ENCODE measurements at regions not wholly inside any gene's neighbourhood (a gene's known extent, or its start where the extent isn't known, plus 50 kb on each side); places are given as distances from the start of the nearest gene placed in this dataset.

GRCh38 chr5:44909004-44909403, 100.3 kb downstream of the MRPS30 start:
- Histone ChIP-seq H3K9me3 (ENCODE audit: control insufficient read depth, insufficient read depth, low read depth, low read length) (no peaks in the 10 kb centered on the region), H3K36me3 (ENCODE audit: control insufficient read depth in 2 of 2, insufficient read depth in 1 of 2, low read length in 2 of 2) (no peaks in the 10 kb centered on the region), H3K4me1 (ENCODE audit: control insufficient read depth, insufficient read depth, low read length) (no peaks in the 10 kb centered on the region), H3K27ac (ENCODE audit: extremely low read depth, low read depth, low read length) (no peak overlapping the region), H3K4me3 (ENCODE audit: low read depth, low read length) (no peak overlapping the region)
- ChIA-PET POLR2A (no interaction called here), CTCF (interaction anchor here (1.2 kb wide), 1 partner anchor 9 kb away, joined by 3 read pairs; no protein-coding TSS in a partner anchor)
- no peak for TF ChIP-seq ZFP3 (tag by site-specific recombination; IDR thresholded peaks at IDR 0.05; ENCODE audit: low read depth)
- no peak for TF ChIP-seq BCL11A (tag by site-specific recombination; IDR thresholded peaks at IDR 0.05; ENCODE audit: low read depth)
- no peak for TF ChIP-seq ZNF302 (tag by site-specific recombination; IDR thresholded peaks at IDR 0.05; ENCODE audit: low read depth)
- no peak for TF ChIP-seq ZNF768 (tag by site-specific recombination; IDR thresholded peaks at IDR 0.05)
- no peak for TF ChIP-seq GLIS2 (tag by site-specific recombination; IDR thresholded peaks at IDR 0.05)
- no peak for TF ChIP-seq ZNF701 (tag by site-specific recombination; IDR thresholded peaks at IDR 0.05)
- TF ChIP-seq ZFP69B (tag by site-specific recombination; IDR thresholded peaks at IDR 0.05) = no peak
- TF ChIP-seq ZNF114 (tag by site-specific recombination; IDR thresholded peaks at IDR 0.05) = no peak
- no peak for TF ChIP-seq ZNF555 (tag by site-specific recombination; conservative IDR thresholded peaks at IDR 0.05)
- no peak for TF ChIP-seq ZNF626 (tag by site-specific recombination; IDR thresholded peaks at IDR 0.05)

DNA sequence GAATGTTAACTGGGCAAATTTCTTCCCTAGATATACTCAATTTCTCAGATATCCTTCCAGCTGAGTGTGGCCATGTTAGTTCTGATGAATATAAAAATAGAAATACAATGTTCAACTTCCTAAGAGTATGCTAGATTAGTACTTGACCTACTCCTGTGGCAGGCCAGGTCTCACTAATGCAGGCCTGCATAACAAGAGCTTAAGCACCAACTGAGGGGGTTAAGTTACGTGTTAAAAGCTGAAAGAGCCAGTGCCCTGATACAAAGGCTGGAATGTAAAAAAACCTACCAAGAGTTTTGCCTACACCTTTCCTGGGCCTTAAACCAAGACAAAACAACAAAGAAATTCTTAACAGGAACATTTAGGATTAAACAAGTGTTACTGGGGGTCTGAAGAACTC, 102.8 kb downstream of the MRPS30 start:
- no peaks in the 10 kb centered on the region for H3K36me3 ChIP-seq (ENCODE audit: control insufficient read depth in 2 of 2, insufficient read depth in 1 of 2, low read length in 2 of 2)
- H3K9me3 ChIP-seq (ENCODE audit: control insufficient read depth, insufficient read depth, low read depth, low read length) = no peaks in the 10 kb centered on the region
- CTCF ChIA-PET = no interaction called here
- H3K4me3 ChIP-seq (ENCODE audit: low read depth, low read length) = no peak overlapping the region
- no peaks in the 10 kb centered on the region for H3K4me1 ChIP-seq (ENCODE audit: control insufficient read depth, insufficient read depth, low read length)
- no peak overlapping the region for H3K27ac ChIP-seq (ENCODE audit: extremely low read depth, low read depth, low read length)
- no peak for TF ChIP-seq ZNF148 (tag by site-specific recombination; IDR thresholded peaks at IDR 0.05; ENCODE audit: borderline replicate concordance)
- no peak for TF ChIP-seq ZNF174 (tag by site-specific recombination; IDR thresholded peaks at IDR 0.05)
- no peak for TF ChIP-seq ZNF555 (tag by site-specific recombination; conservative IDR thresholded peaks at IDR 0.05)
- TF ChIP-seq ZNF654 (tag by site-specific recombination; IDR thresholded peaks at IDR 0.05; ENCODE audit: low read depth) = no peak
- TF ChIP-seq ZNF514 (tag by site-specific recombination; IDR thresholded peaks at IDR 0.05) = no peak
- TF ChIP-seq ZNF621 (tag by site-specific recombination; IDR thresholded peaks at IDR 0.05) = no peak
- TF ChIP-seq, protein P1, sequence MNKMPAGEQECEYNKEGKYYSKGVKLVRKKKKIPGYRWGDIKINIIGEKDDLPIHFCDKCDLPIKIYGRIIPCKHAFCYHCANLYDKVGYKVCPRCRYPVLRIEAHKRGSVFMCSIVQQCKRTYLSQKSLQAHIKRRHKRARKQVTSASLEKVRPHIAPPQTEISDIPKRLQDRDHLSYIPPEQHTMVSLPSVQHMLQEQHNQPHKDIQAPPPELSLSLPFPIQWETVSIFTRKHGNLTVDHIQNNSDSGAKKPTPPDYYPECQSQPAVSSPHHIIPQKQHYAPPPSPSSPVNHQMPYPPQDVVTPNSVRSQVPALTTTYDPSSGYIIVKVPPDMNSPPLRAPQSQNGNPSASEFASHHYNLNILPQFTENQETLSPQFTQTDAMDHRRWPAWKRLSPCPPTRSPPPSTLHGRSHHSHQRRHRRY (tag by site-specific recombination; IDR thresholded peaks at IDR 0.05) = no peak
- no peak for TF ChIP-seq ZNF24 (tag by site-specific recombination; IDR thresholded peaks at IDR 0.05)
- TF ChIP-seq ZNF239 (tag by site-specific recombination; IDR thresholded peaks at IDR 0.05) = no peak
- no peak for TF ChIP-seq OSR2 (tag by site-specific recombination; IDR thresholded peaks at IDR 0.05)
- POLR2A ChIA-PET = no interaction called here

- ChIA-PET CTCF (interaction anchor here (0.6 to 0.8 kb wide), 2 partner anchors 147 to 150 kb away, joined by 3 to 4 read pairs; no protein-coding TSS in a partner anchor), POLR2A (no interaction called here)
- Histone ChIP-seq H3K4me3 (ENCODE audit: low read depth, low read length) (no peak overlapping the region), H3K27ac (ENCODE audit: extremely low read depth, low read depth, low read length) (no peak overlapping the region), H3K36me3 (ENCODE audit: control insufficient read depth in 2 of 2, insufficient read depth in 1 of 2, low read length in 2 of 2) (no peaks in the 10 kb centered on the region), H3K9me3 (ENCODE audit: control insufficient read depth, insufficient read depth, low read depth, low read length) (no peaks in the 10 kb centered on the region), H3K4me1 (ENCODE audit: control insufficient read depth, insufficient read depth, low read length) (no peaks in the 10 kb centered on the region)
- TF ChIP-seq, protein P2, sequence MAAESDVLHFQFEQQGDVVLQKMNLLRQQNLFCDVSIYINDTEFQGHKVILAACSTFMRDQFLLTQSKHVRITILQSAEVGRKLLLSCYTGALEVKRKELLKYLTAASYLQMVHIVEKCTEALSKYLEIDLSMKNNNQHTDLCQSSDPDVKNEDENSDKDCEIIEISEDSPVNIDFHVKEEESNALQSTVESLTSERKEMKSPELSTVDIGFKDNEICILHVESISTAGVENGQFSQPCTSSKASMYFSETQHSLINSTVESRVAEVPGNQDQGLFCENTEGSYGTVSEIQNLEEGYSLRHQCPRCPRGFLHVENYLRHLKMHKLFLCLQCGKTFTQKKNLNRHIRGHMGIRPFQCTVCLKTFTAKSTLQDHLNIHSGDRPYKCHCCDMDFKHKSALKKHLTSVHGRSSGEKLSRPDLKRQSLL (tag by site-specific recombination; IDR thresholded peaks at IDR 0.05) = no peak
- no peak for TF ChIP-seq YY1 (tag by site-specific recombination; IDR thresholded peaks at IDR 0.05)
- TF ChIP-seq ZSCAN23 (tag by site-specific recombination; IDR thresholded peaks at IDR 0.05) = no peak
- TF ChIP-seq ZNF423 (tag by site-specific recombination; IDR thresholded peaks at IDR 0.05) = no peak
- no peak for TF ChIP-seq SP2 (tag by site-specific recombination; IDR thresholded peaks at IDR 0.05)
- no peak for TF ChIP-seq ZNF121 (tag by site-specific recombination; IDR thresholded peaks at IDR 0.05)
- TF ChIP-seq ZNF114 (tag by site-specific recombination; IDR thresholded peaks at IDR 0.05) = no peak
- no peak for TF ChIP-seq ZNF560 (tag by site-specific recombination; IDR thresholded peaks at IDR 0.05; ENCODE audit: borderline replicate concordance)
- TF ChIP-seq, protein P3, sequence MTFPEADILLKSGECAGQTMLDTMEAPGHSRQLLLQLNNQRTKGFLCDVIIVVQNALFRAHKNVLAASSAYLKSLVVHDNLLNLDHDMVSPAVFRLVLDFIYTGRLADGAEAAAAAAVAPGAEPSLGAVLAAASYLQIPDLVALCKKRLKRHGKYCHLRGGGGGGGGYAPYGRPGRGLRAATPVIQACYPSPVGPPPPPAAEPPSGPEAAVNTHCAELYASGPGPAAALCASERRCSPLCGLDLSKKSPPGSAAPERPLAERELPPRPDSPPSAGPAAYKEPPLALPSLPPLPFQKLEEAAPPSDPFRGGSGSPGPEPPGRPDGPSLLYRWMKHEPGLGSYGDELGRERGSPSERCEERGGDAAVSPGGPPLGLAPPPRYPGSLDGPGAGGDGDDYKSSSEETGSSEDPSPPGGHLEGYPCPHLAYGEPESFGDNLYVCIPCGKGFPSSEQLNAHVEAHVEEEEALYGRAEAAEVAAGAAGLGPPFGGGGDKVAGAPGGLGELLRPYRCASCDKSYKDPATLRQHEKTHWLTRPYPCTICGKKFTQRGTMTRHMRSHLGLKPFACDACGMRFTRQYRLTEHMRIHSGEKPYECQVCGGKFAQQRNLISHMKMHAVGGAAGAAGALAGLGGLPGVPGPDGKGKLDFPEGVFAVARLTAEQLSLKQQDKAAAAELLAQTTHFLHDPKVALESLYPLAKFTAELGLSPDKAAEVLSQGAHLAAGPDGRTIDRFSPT (tag by site-specific recombination; IDR thresholded peaks at IDR 0.05) = no peak
- TF ChIP-seq ZNF791 (tag by site-specific recombination; IDR thresholded peaks at IDR 0.05) = no peak
Measured at GRCh38 chr5:44914221-44914620, 105.5 kb downstream of the MRPS30 start.

Data from HEK293 (cell line).